AG04450 (cell line): ENCODE measurements at regions not wholly inside any gene's neighbourhood (a gene's known extent, or its start where the extent isn't known, plus 50 kb on each side); places are given as distances from the start of the nearest gene placed in this dataset.

Experiments
- CTCF ChIA-PET: fragments of 300-600, 350-600 bp; formaldehyde crosslinking; extraction: SDS; loops from one replicate; lab custom pipeline; 2022; ENCODE audit warnings: antibody characterized with exemption, inconsistent platforms; lab: Charles Lee
- POLR2A ChIA-PET: fragments of 350-600 bp; formaldehyde crosslinking; extraction: SDS; loops from one replicate; lab custom pipeline; 2021; ENCODE audit warnings: antibody characterized with exemption, inconsistent platforms; lab: Yijun Ruan, JAX
- DNase-seq: peaks from one replicate; pipeline ENCODE4 v3.0.0-alpha.2; 2011; ENCODE audit warnings: low read depth, low spot score
- H3K27ac ChIP-seq: one replicate; pipeline ENCODE4 v1.5.1; 2012; ENCODE audit warnings: low read depth, low read length, control low read depth
- H3K27me3 ChIP-seq: one replicate; pipeline ENCODE4 v1.6.0; 2012; ENCODE audit warnings: low read length; ENCODE audit not compliant: control insufficient read depth, insufficient read depth
- H3K4me3 ChIP-seq: 2 replicates; pipeline ENCODE4 v1.5.1; 2011; ENCODE audit warnings: mild to moderate bottlenecking, low read depth, low read length, control low read depth
- H3K9me3 ChIP-seq: 2 replicates; pipeline ENCODE4 v1.5.1; 2012; ENCODE audit warnings: low read length; ENCODE audit not compliant: control insufficient read depth, insufficient read depth
- TF ChIP-seq, protein P1 (sequence below): IDR thresholded peaks from 2 replicates; pipeline ENCODE4 v1.5.1; 2011; ENCODE audit warnings: low read depth, low read length, control low read depth, inconsistent platforms

DNA sequence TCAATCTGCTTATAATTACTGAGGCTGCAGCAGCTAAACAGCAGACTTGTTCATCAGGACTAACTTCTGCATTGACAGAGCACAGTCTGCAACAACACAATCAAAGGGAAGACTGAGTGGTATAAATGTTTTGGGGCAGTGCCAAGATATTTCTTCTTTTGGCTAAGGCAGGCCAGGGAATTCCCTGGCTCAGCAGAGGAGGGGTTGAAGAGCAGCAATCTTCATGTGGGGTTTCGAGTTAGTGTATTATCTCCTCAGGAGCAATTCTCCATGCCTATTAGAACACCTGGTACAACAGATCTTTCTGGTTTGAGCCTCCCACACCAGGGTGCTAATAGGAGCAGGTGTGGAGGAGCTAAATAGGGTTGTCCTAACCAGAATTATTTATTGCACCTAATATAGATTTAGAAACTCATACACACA lies 103.0 kb upstream of the STK17B start:
- Histone ChIP-seq H3K4me3 (no peak overlapping the region), H3K27ac (no peak overlapping the region), H3K9me3 (no peaks in the 10 kb centered on the region), H3K27me3 (no peaks in the 10 kb centered on the region)
- DNase-seq: no peak
- TF ChIP-seq, protein P1, sequence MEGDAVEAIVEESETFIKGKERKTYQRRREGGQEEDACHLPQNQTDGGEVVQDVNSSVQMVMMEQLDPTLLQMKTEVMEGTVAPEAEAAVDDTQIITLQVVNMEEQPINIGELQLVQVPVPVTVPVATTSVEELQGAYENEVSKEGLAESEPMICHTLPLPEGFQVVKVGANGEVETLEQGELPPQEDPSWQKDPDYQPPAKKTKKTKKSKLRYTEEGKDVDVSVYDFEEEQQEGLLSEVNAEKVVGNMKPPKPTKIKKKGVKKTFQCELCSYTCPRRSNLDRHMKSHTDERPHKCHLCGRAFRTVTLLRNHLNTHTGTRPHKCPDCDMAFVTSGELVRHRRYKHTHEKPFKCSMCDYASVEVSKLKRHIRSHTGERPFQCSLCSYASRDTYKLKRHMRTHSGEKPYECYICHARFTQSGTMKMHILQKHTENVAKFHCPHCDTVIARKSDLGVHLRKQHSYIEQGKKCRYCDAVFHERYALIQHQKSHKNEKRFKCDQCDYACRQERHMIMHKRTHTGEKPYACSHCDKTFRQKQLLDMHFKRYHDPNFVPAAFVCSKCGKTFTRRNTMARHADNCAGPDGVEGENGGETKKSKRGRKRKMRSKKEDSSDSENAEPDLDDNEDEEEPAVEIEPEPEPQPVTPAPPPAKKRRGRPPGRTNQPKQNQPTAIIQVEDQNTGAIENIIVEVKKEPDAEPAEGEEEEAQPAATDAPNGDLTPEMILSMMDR: no peak
- CTCF ChIA-PET: interaction anchor here (2.9 kb wide), 1 partner anchor 206 kb away, joined by 7 read pairs; the partner anchor contains the start of gene DNAH7
- POLR2A ChIA-PET: no interaction called here

DNA sequence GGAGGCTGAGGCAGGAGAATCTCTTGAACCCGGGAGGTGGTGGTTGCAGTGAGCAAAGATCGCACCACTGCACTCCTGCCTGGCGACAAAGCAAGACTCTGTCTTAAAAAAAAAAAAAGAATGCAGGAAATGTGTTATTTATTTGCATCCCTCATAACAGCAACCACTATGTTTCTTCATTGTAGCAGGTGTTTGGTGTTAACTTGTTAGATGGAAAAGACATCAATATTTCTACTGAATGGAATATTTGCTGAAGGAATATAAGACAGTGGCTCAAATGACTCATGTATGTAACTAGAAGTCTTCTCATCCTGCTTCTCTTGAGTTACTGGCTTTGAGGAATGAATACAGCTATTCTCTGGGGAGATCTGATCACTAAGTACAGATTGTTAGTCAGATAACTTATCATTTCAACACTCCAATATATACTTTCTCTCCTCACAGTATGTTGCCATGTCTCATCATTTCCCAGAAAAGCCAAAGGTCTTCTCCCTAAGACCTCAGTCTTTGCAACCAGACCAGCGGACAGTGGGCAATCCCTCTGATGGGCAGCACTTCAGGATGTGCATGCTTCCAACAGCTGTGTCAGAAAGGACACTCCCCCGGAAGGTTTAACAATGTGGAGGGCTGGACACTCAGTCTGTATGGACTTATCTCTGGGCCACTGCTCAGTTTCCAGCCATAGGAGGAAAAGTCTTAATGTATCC lies 104.4 kb upstream of the STK17B start:
- Histone ChIP-seq H3K4me3 (no peak overlapping the region), H3K27me3 (no peaks in the 10 kb centered on the region), H3K9me3 (no peaks in the 10 kb centered on the region), H3K27ac (no peak overlapping the region)
- CTCF ChIA-PET: interaction anchor here (0.5 to 2.9 kb wide), 25 partner anchors 8 to 208 kb away, joined by 3 to 28 read pairs (median 5); partner anchors contain the start of genes DNAH7 and STK17B
- no peak for DNase-seq
- TF ChIP-seq, protein P1: no peak
- POLR2A ChIA-PET: interaction anchor here (1.4 kb wide), 1 partner anchor 19 kb away, joined by 3 read pairs; no protein-coding TSS in a partner anchor

DNA sequence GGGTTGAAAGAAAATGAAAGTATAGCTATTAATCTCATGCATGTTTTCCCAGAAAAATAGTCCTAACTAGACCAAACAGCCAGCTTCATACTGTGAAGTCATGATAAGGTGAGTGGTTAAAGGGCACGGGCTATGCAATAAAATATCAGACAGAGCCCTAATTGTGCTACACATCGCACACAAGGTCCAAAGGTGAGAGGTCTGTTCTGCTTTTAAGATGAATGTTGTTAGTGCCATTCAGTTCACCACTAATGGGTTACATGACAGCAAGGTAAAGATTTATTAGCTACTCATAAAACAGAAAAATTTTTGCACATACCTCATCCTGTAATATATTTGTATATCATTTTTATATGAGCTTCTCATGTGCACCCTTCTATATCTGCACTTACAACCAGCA lies 105.0 kb upstream of the STK17B start:
- CTCF ChIA-PET: interaction anchor here (0.5 to 2.9 kb wide), 26 partner anchors 9 to 209 kb away, joined by 3 to 28 read pairs (median 5); partner anchors contain the start of genes DNAH7 and STK17B
- no peak for DNase-seq
- Histone ChIP-seq H3K9me3 (no peaks in the 10 kb centered on the region), H3K4me3 (no peak overlapping the region), H3K27me3 (no peaks in the 10 kb centered on the region), H3K27ac (no peak overlapping the region)
- TF ChIP-seq, protein P1: no peak
- POLR2A ChIA-PET: interaction anchor here (1.4 kb wide), 1 partner anchor 18 kb away, joined by 3 read pairs; no protein-coding TSS in a partner anchor

DNA sequence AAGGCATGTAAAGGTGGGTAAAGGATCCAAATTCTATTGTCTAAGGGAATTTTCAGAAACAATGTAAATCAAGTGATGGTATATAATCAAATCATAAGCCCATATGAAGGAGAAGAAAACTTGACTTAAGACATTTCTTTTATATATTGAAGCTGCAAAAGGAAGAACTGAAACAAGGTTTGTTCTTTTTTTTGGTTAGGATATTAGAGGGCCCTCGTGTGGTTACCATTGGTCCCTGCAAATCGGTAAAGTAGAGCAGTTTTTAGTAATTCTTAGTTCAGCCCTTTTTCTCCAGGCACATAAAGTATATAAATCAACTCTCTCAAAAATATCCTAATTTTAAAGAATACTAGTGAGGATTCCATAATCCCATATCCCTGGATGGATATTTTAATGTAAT lies 105.6 kb upstream of the STK17B start:
- H3K27ac ChIP-seq: no peak overlapping the region
- ChIA-PET POLR2A (interaction anchor here (1.4 kb wide), 1 partner anchor 17 kb away, joined by 3 read pairs; no protein-coding TSS in a partner anchor), CTCF (interaction anchor here (0.6 to 2.9 kb wide), 20 partner anchors 9 to 210 kb away, joined by 3 to 28 read pairs (median 5); partner anchors contain the start of genes DNAH7 and STK17B)
- no peaks in the 10 kb centered on the region for H3K27me3 ChIP-seq
- H3K4me3 ChIP-seq: no peak overlapping the region
- no peak for DNase-seq
- TF ChIP-seq, protein P1: peak; percentile 67
- no peaks in the 10 kb centered on the region for H3K9me3 ChIP-seq

DNA sequence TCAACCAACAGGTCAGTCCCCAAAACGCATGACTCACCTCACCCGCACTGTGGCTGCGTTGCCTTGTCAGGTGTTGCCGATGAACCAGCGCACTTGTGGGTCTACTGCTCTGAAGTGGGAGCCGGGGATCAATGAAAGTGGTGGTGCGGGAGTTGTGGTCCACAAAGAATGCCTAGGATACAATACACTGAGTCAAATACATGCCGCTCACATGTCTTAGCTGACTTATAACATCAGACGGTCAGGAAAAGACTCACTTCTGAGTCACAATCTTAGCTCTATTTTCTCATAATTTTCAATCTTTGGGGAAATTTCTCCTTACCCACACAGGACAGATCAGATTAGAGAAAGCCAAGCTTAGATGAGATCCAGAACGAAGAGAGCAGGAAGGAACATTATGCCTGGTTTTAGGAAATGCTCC lies 107.1 kb upstream of the STK17B start:
- TF ChIP-seq, protein P1: no peak
- Histone ChIP-seq H3K9me3 (no peaks in the 10 kb centered on the region), H3K27ac (peak overlapping the region; percentile 71), H3K27me3 (no peaks in the 10 kb centered on the region), H3K4me3 (peak overlapping the region; percentile 27)
- no peak for DNase-seq
- ChIA-PET CTCF (interaction anchor here (0.5 to 2.8 kb wide), 11 partner anchors 11 to 481 kb away, joined by 3 to 21 read pairs (median 4); partner anchors contain the start of gene DNAH7), POLR2A (interaction anchor here (0.7 to 1.1 kb wide), 4 partner anchors 30 to 201 kb away, joined by 3 to 4 read pairs (median 4); partner anchors contain the start of gene STK17B)
